H9 (cell line): ENCODE measurements at regions not wholly inside any gene's neighbourhood (a gene's known extent, or its start where the extent isn't known, plus 50 kb on each side); places are given as distances from the start of the nearest gene placed in this dataset.

Source experiments
- DNase-seq: peaks from one replicate; pipeline ENCODE4 v3.0.0-alpha.2; 2017
- H2AFZ ChIP-seq: one replicate; pipeline ENCODE4 v1.6.1; 2013; ENCODE audit warnings: mild to moderate bottlenecking, low read length, control low read depth, moderate library complexity
- H2AK5ac ChIP-seq: 2 replicates; pipeline ENCODE4 v1.6.1; 2013; ENCODE audit warnings: low read length, control low read depth, mixed read lengths; ENCODE audit not compliant: insufficient read length
- H2BK120ac ChIP-seq: one replicate; pipeline ENCODE4 v1.6.1; 2013; ENCODE audit warnings: low read depth, mild to moderate bottlenecking, low read length, control low read depth, inconsistent platforms; ENCODE audit not compliant: poor library complexity, severe bottlenecking
- H2BK12ac ChIP-seq: 2 replicates; pipeline ENCODE4 v1.6.1; 2013; ENCODE audit warnings: low read length, control low read depth, mixed read lengths, low read depth; ENCODE audit not compliant: insufficient read length
- H2BK15ac ChIP-seq: 2 replicates; pipeline ENCODE4 v1.6.1; 2013; ENCODE audit warnings: low read depth, low read length, control low read depth
- H2BK20ac ChIP-seq: one replicate; pipeline ENCODE4 v1.6.1; 2013; ENCODE audit warnings: low read depth, mild to moderate bottlenecking, low read length, control low read depth, inconsistent platforms; ENCODE audit not compliant: poor library complexity, severe bottlenecking
- H2BK5ac ChIP-seq: 2 replicates; pipeline ENCODE4 v1.6.1; 2013; ENCODE audit warnings: low read length, control low read depth, mixed read lengths; ENCODE audit not compliant: insufficient read length
- H3K14ac ChIP-seq: 2 replicates; pipeline ENCODE4 v1.6.1; 2013; ENCODE audit warnings: low read length, control low read depth; ENCODE audit not compliant: insufficient read depth
- H3K18ac ChIP-seq: 2 replicates; pipeline ENCODE4 v1.6.1; 2013; ENCODE audit warnings: low read depth, mild to moderate bottlenecking, mixed read lengths, low read length, control low read depth; ENCODE audit not compliant: insufficient read length
- H3K23ac ChIP-seq: 2 replicates; pipeline ENCODE4 v1.6.1; 2013; ENCODE audit warnings: low read length, control low read depth, mixed read lengths, low read depth; ENCODE audit not compliant: insufficient read length
- H3K23me2 ChIP-seq: 2 replicates; pipeline ENCODE4 v1.6.1; 2013; ENCODE audit warnings: low read depth, mild to moderate bottlenecking, mixed read lengths, low read length, control low read depth; ENCODE audit not compliant: insufficient read length, poor library complexity, severe bottlenecking
- H3K27ac ChIP-seq: 2 replicates; pipeline ENCODE4 v1.5.1; 2013; ENCODE audit warnings: low read length, control low read depth, mixed read lengths, low read depth; ENCODE audit not compliant: insufficient read length
- H3K27me3 ChIP-seq: 2 replicates; pipeline ENCODE4 v1.6.1; 2013; ENCODE audit warnings: low read length, control low read depth, inconsistent platforms; ENCODE audit not compliant: insufficient read depth
- H3K4ac ChIP-seq: 2 replicates; pipeline ENCODE4 v1.6.1; 2013; ENCODE audit warnings: low read depth, mild to moderate bottlenecking, control low read depth, inconsistent platforms, low read length, moderate library complexity
- H3K4me1 ChIP-seq: 2 replicates; pipeline ENCODE4 v1.6.1; 2013; ENCODE audit warnings: low read length, control low read depth, inconsistent platforms; ENCODE audit not compliant: insufficient read depth
- H3K4me2 ChIP-seq: 2 replicates; pipeline ENCODE4 v1.6.1; 2013; ENCODE audit warnings: low read length, control low read depth, mixed read lengths; ENCODE audit not compliant: insufficient read length, insufficient read depth
- H3K56ac ChIP-seq: 2 replicates; pipeline ENCODE4 v1.6.1; 2013; ENCODE audit warnings: low read depth, mild to moderate bottlenecking, mixed read lengths, low read length, control low read depth; ENCODE audit not compliant: insufficient read length
- H3K79me1 ChIP-seq: 2 replicates; pipeline ENCODE4 v1.6.1; 2013; ENCODE audit warnings: low read depth, mild to moderate bottlenecking, moderate library complexity, low read length, control low read depth, inconsistent platforms; ENCODE audit not compliant: insufficient read depth, poor library complexity, severe bottlenecking
- H3K79me2 ChIP-seq: 2 replicates; pipeline ENCODE4 v1.6.1; 2013; ENCODE audit warnings: low read length, control low read depth, inconsistent platforms; ENCODE audit not compliant: insufficient read depth
- H3K9ac ChIP-seq: 2 replicates; pipeline ENCODE4 v1.6.1; 2013; ENCODE audit warnings: low read length, control low read depth, mixed read lengths; ENCODE audit not compliant: insufficient read length; ENCODE audit errors: extremely low read depth
- H3K9me3 ChIP-seq: one replicate; pipeline ENCODE4 v1.6.1; 2013; ENCODE audit warnings: low read depth, low read length, inconsistent platforms; ENCODE audit not compliant: control insufficient read depth
- H3T11ph ChIP-seq: one replicate; pipeline ENCODE4 v1.6.1; 2013; ENCODE audit warnings: mild to moderate bottlenecking, low read length, control low read depth, inconsistent platforms
- H4K20me1 ChIP-seq: one replicate; pipeline ENCODE4 v1.6.1; 2013; ENCODE audit not compliant: control insufficient read depth, insufficient read length, insufficient read depth
- H4K5ac ChIP-seq: 2 replicates; pipeline ENCODE4 v1.6.1; 2013; ENCODE audit warnings: low read depth, mild to moderate bottlenecking, mixed read lengths, low read length, control low read depth; ENCODE audit not compliant: insufficient read length
- H4K8ac ChIP-seq: replicated peaks from 2 replicates; pipeline ENCODE4 v1.6.1; 2013; ENCODE audit warnings: low read length, control low read depth, mixed read lengths, low read depth; ENCODE audit not compliant: insufficient read length
- H4K91ac ChIP-seq: 2 replicates; pipeline ENCODE4 v1.6.1; 2013; ENCODE audit warnings: low read depth, mild to moderate bottlenecking, moderate library complexity, mixed read lengths, low read length, control low read depth; ENCODE audit not compliant: insufficient read length
- H3K27ac Mint-ChIP-seq, 3 experiments: 2 replicates in 2 of 3; 3 replicates in 1 of 3; pipeline ENCODE4 v1.8.0; 2020 to 2021; ENCODE audit warnings: mixed read lengths in 3 of 3, mild to moderate bottlenecking in 1 of 3, moderate library complexity in 1 of 3
- H3K27me3 Mint-ChIP-seq: 2 replicates; pipeline ENCODE4 v1.8.0; 2021; ENCODE audit warnings: low read depth, mild to moderate bottlenecking, moderate library complexity, mixed read lengths
- H3K36me3 Mint-ChIP-seq, 3 experiments: 2 replicates in 2 of 3; 3 replicates in 1 of 3; pipeline ENCODE4 v1.8.0; 2020 to 2021; ENCODE audit warnings: low read depth in 3 of 3, mixed read lengths in 3 of 3; ENCODE audit not compliant: insufficient read depth in 1 of 3
- H3K4me1 Mint-ChIP-seq, 2 experiments: 2 replicates each; pipeline ENCODE4 v1.8.0; 2020; ENCODE audit warnings: mixed read lengths in 2 of 2
- H3K4me3 Mint-ChIP-seq, 2 experiments: 2 replicates in 1 of 2; 3 replicates in 1 of 2; pipeline ENCODE4 v1.8.0; 2020 to 2021; ENCODE audit warnings: mild to moderate bottlenecking in 2 of 2, mixed read lengths in 2 of 2, moderate library complexity in 1 of 2
- H3K9me3 Mint-ChIP-seq, 2 experiments: 2 replicates in 1 of 2; 3 replicates in 1 of 2; pipeline ENCODE4 v1.8.0; 2020; ENCODE audit warnings: mild to moderate bottlenecking in 2 of 2, mixed read lengths in 2 of 2, moderate library complexity in 1 of 2
- CTCF ChIP-seq: fragments of 200-600 bp; sonication (generic); conservative IDR thresholded peaks from 3 replicates; pipeline ENCODE4 v1.8.0; 2021; ENCODE audit warnings: antibody characterized with exemption, mild to moderate bottlenecking
- WGBS: extraction: QIAGEN DNeasy Blood & Tissue Kit; methylation state at CpG from one replicate; pipeline ENCODE4 v1.1.7; 2013; ENCODE audit warnings: missing lambda C conversion rate, low lambda C conversion rate, mixed read lengths; ENCODE audit not compliant: insufficient read length; ENCODE audit errors: extremely low coverage; 5-methylcytosine and 5-hydroxymethylcytosine counted together

- H3K9me3 ChIP-seq = no peaks in the 10 kb centered on the region
- no peak overlapping the region for H3K9ac ChIP-seq
- no peak overlapping the region for H4K5ac ChIP-seq
- no peak overlapping the region for H4K91ac ChIP-seq
- H3K27me3 ChIP-seq = no peaks in the 10 kb centered on the region
- no peaks in the 10 kb centered on the region for H3K79me1 ChIP-seq
- Mint-ChIP-seq H3K4me3 (no peak overlapping the region), H3K36me3 (no peaks in the 10 kb centered on the region; a peak in 1 of 7 replicates), H3K27me3 (no peaks in the 10 kb centered on the region; the same call in none of the 2 replicates), H3K9me3 (peaks cover 0 to 4% of the 10 kb centered on the region in 2 experiments; a peak in 3 of 5 replicates), H3K27ac (no peak overlapping the region), H3K4me1 (peaks cover 5 to 12% of the 10 kb centered on the region in 2 experiments)
- no peak for DNase-seq
- H2AFZ ChIP-seq = no peak overlapping the region
- no peak overlapping the region for H3T11ph ChIP-seq
- no peak overlapping the region for H2BK15ac ChIP-seq
- H3K14ac ChIP-seq = no peak overlapping the region
- H4K20me1 ChIP-seq = no peaks in the 10 kb centered on the region
- no peak overlapping the region for H2BK120ac ChIP-seq
- no peak for TF ChIP-seq CTCF
- no peak overlapping the region for H3K23ac ChIP-seq
- H3K27ac ChIP-seq = no peak overlapping the region
- H3K56ac ChIP-seq = no peak overlapping the region
- H2BK20ac ChIP-seq = no peak overlapping the region
- no peak overlapping the region for H3K18ac ChIP-seq
- H3K4ac ChIP-seq = no peak overlapping the region
- H2BK12ac ChIP-seq = no peak overlapping the region
- no peaks in the 10 kb centered on the region for H3K4me1 ChIP-seq
- H2BK5ac ChIP-seq = no peak overlapping the region
- H2AK5ac ChIP-seq = no peak overlapping the region
- no CpG with 5 or more reads among the region's 3 CpGs for WGBS
- no peaks in the 10 kb centered on the region for H3K79me2 ChIP-seq
- H3K23me2 ChIP-seq = no peaks in the 10 kb centered on the region
- no peak overlapping the region for H4K8ac ChIP-seq
- H3K4me2 ChIP-seq = no peak overlapping the region
Observed at GRCh38 chr16:59179446-59180082, 445.4 kb upstream of the GOT2 start.
